GM12878 (cell line): ENCODE measurements at regions not wholly inside any gene's neighbourhood (a gene's known extent, or its start where the extent isn't known, plus 50 kb on each side); places are given as distances from the start of the nearest gene placed in this dataset.
A peak's percentile ranks its signal among the peaks of the same experiment; 100 is the strongest.

Experiments used
- ATAC-seq: fragments of 200-7000 bp; cut with Tn5 transposase; 3 replicates; pipeline ENCODE4 v1.9.1; 2020; ENCODE audit warnings: mild to moderate bottlenecking, moderate library complexity
- BruUV-seq: library from RNA; stranded (reverse); fragments of 400-500 nt; replicated peaks from 2 replicates; lab custom pipeline; 2021; lab: Mats Ljungman, UMichigan
- CTCF ChIA-PET: fragments of 300-600 bp; sonication (Branson Sonifier 250); formaldehyde crosslinking; extraction: SDS; loops from one replicate; lab custom pipeline; 2021; ENCODE audit warnings: inconsistent platforms; lab: Yijun Ruan, JAX
- POLR2A ChIA-PET: fragments of 350-600 bp; formaldehyde crosslinking; extraction: SDS; loops from one replicate; lab custom pipeline; 2021; ENCODE audit warnings: inconsistent platforms; lab: Charles Lee
- RAD21 ChIA-PET: fragments of 300-600 bp; sonication (Branson Sonifier 250); formaldehyde crosslinking; loops from one replicate; lab custom pipeline; 2023; ENCODE audit warnings: antibody characterized with exemption; ENCODE audit not compliant: unreplicated experiment; lab: Charles Lee
- SMC1A ChIA-PET: fragments of 300-600 bp; sonication (Branson Sonifier 250); formaldehyde crosslinking; loops from one replicate; lab custom pipeline; 2023; ENCODE audit not compliant: unreplicated experiment, uncharacterized antibody; lab: Charles Lee
- DNase-seq: peaks from one replicate; pipeline ENCODE4 v3.0.0-alpha.2; 2011; ENCODE audit warnings: low read depth, low spot score
- FAIRE-seq: peaks from 3 replicates; lab custom pipeline; 2011; peaks lifted over from hg19 to GRCh38; lab: Jason Lieb, UNC
- H2AFZ ChIP-seq: 2 replicates; pipeline ENCODE4 v1.6.0; 2011; ENCODE audit warnings: low read depth, low read length, control low read depth; ENCODE audit not compliant: control insufficient read depth
- H3K27ac ChIP-seq: 2 replicates; pipeline ENCODE4 v1.5.1; 2011; ENCODE audit warnings: control low read depth; ENCODE audit not compliant: control insufficient read depth, insufficient read depth
- H3K27me3 ChIP-seq, 2 experiments: replicated peaks in 1 of 2; 2 replicates each; pipeline versions ENCODE4 v1.6.0 to v1.6.1; 2011; ENCODE audit warnings: low read length in 1 of 2; ENCODE audit not compliant: control insufficient read depth in 2 of 2, insufficient read depth in 2 of 2
- H3K36me3 ChIP-seq, 2 experiments: 2 replicates each; pipeline ENCODE4 v1.5.1; 2011; ENCODE audit warnings: low read length in 1 of 2; ENCODE audit not compliant: control insufficient read depth in 2 of 2, insufficient read depth in 2 of 2
- H3K4me1 ChIP-seq: 2 replicates; pipeline ENCODE4 v1.6.1; 2011; ENCODE audit warnings: mild to moderate bottlenecking, low read length, moderate library complexity, mixed read lengths; ENCODE audit not compliant: control insufficient read depth, insufficient read depth
- H3K4me2 ChIP-seq: 2 replicates; pipeline ENCODE4 v1.6.0; 2011; ENCODE audit warnings: control low read depth; ENCODE audit not compliant: control insufficient read depth, insufficient read depth
- H3K4me3 ChIP-seq: fragments of 200-600 bp; sonication (generic); 2 replicates; pipeline ENCODE4 v1.5.1; 2016
- H3K79me2 ChIP-seq: 2 replicates; pipeline ENCODE4 v1.6.0; 2011; ENCODE audit warnings: low read length; ENCODE audit not compliant: control insufficient read depth, insufficient read depth
- H3K9ac ChIP-seq: 2 replicates; pipeline ENCODE4 v1.8.0; 2011; ENCODE audit warnings: low read length, control low read depth, mixed read lengths; ENCODE audit not compliant: control insufficient read depth, insufficient read depth
- H3K9me3 ChIP-seq: replicated peaks from 3 replicates; pipeline ENCODE4 v1.5.1; 2011; ENCODE audit warnings: mild to moderate bottlenecking, low read length; ENCODE audit not compliant: control insufficient read depth, insufficient read depth
- H4K20me1 ChIP-seq: 2 replicates; pipeline ENCODE4 v1.6.0; 2011; ENCODE audit not compliant: control insufficient read depth, insufficient read depth
- BACH1 ChIP-seq: fragments of 450-650 bp; IDR thresholded peaks from 2 replicates; pipeline ENCODE4 v1.6.1; 2017; ENCODE audit warnings: mild to moderate bottlenecking, borderline replicate concordance
- IKZF1 ChIP-seq: fragments of 450-650 bp; conservative IDR thresholded peaks from 2 replicates; pipeline ENCODE4 v1.6.1; 2017; ENCODE audit warnings: antibody characterized with exemption, mild to moderate bottlenecking
- KAT2A ChIP-seq: conservative IDR thresholded peaks from 2 replicates; pipeline ENCODE4 v1.6.1; 2011; ENCODE audit warnings: low read depth, low read length; ENCODE audit not compliant: control insufficient read depth
- MTA2 ChIP-seq: fragments of 450-650 bp; IDR thresholded peaks from 2 replicates; pipeline ENCODE4 v1.6.1; 2016; ENCODE audit warnings: low read depth, mild to moderate bottlenecking, moderate library complexity
- NR2F1 ChIP-seq: fragments of 450-650 bp; conservative IDR thresholded peaks from 2 replicates; pipeline ENCODE4 v1.6.1; 2017; ENCODE audit warnings: mild to moderate bottlenecking
- PAX5 ChIP-seq: IDR thresholded peaks from 2 replicates; pipeline ENCODE4 v1.6.1; 2011; ENCODE audit warnings: low read depth, low read length, borderline replicate concordance
- SIX5 ChIP-seq: IDR thresholded peaks from 2 replicates; pipeline ENCODE4 v1.6.1; 2011; ENCODE audit warnings: mild to moderate bottlenecking, low read depth, low read length, moderate library complexity; ENCODE audit not compliant: severe bottlenecking
- ZBTB40 ChIP-seq: fragments of 450-650 bp; IDR thresholded peaks from 2 replicates; pipeline ENCODE4 v1.6.1; 2016; ENCODE audit warnings: mild to moderate bottlenecking, moderate library complexity, borderline replicate concordance
- ZNF207 ChIP-seq: fragments of 450-650 bp; IDR thresholded peaks from 2 replicates; pipeline ENCODE4 v1.6.1; 2014; ENCODE audit warnings: antibody characterized with exemption, mild to moderate bottlenecking, borderline replicate concordance
- ZNF217 ChIP-seq: fragments of 450-650 bp; IDR thresholded peaks from 2 replicates; pipeline ENCODE4 v1.6.1; 2017; ENCODE audit warnings: antibody characterized with exemption, mild to moderate bottlenecking
- WGBS: methylation state at CpG from one replicate; pipeline ENCODE4 v1.1.6; 2016; ENCODE audit warnings: low lambda C conversion rate; ENCODE audit not compliant: insufficient replicate concordance, insufficient coverage; ENCODE audit errors: missing lambda C conversion rate; 5-methylcytosine and 5-hydroxymethylcytosine counted together
- in situ Hi-C: fragments of 300-500 bp; cut with MboI; formaldehyde crosslinking; loops from 9 replicates; pipeline ENCODE4 v1.14.3; 2018; ENCODE audit warnings: mixed read lengths
- intact Hi-C: fragments of 100-400 bp; cut with micrococcal nuclease; formaldehyde crosslinking; loops from one replicate; pipeline ENCODE4 v1.14.2; 2022; ENCODE audit not compliant: unreplicated experiment

GRCh38 chr5:129177451-129177850 is 82.9 kb downstream of the ISOC1 start:
- ChIA-PET POLR2A (no interaction called here), RAD21 (no interaction called here), CTCF (no interaction called here), SMC1A (no interaction called here)
- no peak overlapping the region for H3K4me2 ChIP-seq
- no peaks in the 10 kb centered on the region for H3K36me3 ChIP-seq
- H3K27me3 ChIP-seq: no peaks in the 10 kb centered on the region
- ATAC-seq (no peak), DNase-seq (no peak), FAIRE-seq (no peak)
- H3K4me1 ChIP-seq: no peaks in the 10 kb centered on the region
- no peak overlapping the region for H3K27ac ChIP-seq
- in situ Hi-C loops (no loop called here), intact Hi-C loops (no loop called here)
- no peaks in the 10 kb centered on the region for H3K9me3 ChIP-seq
- TF ChIP-seq SIX5: no peak
- TF ChIP-seq PAX5: no peak
- no peak for TF ChIP-seq IKZF1
- TF ChIP-seq ZNF217: no peak
- TF ChIP-seq NR2F1: no peak
- no peak for TF ChIP-seq KAT2A
- no peaks in the 10 kb centered on the region for H3K79me2 ChIP-seq
- no peak overlapping the region for H2AFZ ChIP-seq
- no peak overlapping the region for H3K9ac ChIP-seq
- H4K20me1 ChIP-seq: no peaks in the 10 kb centered on the region
- H3K4me3 ChIP-seq: no peak overlapping the region
- no TSS peak for BruUV-seq

DNA sequence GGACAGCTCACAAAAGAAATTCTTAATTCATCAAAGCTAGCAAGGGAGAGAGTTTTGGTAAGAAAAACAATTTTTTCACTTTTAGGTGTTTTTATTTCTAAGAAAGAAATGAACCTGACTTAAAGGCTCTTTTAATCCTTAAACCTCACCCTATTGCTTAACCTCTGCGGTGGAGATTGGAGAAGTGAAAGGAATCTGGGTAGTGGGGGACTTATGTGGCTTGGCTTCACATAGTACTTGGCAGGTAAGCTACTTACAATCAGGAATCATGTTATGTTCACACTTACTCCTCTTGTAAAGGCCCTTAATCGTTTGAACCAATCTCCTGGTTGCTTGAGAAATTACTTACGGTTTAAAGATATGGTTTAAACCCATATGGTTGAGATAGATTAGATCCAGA is 104.8 kb downstream of the ISOC1 start:
- H3K36me3 ChIP-seq: no peaks in the 10 kb centered on the region
- intact Hi-C loops: no loop called here
- TF ChIP-seq MTA2: no peak
- no peak for TF ChIP-seq ZBTB40
- no peak for TF ChIP-seq BACH1
- TF ChIP-seq ZNF207: no peak
- TF ChIP-seq, all 136 proteins: peak for 0
- Histone ChIP-seq H3K4me1 (no peaks in the 10 kb centered on the region), H3K9me3 (no peaks in the 10 kb centered on the region), H3K4me2 (no peak overlapping the region), H3K79me2 (no peaks in the 10 kb centered on the region), H3K27me3 (no peaks in the 10 kb centered on the region), H3K27ac (no peak overlapping the region), H3K9ac (no peak overlapping the region), H2AFZ (no peak overlapping the region), H4K20me1 (no peaks in the 10 kb centered on the region), H3K4me3 (no peak overlapping the region)
- in situ Hi-C loops: no loop called here
- ChIA-PET CTCF (no interaction called here), SMC1A (no interaction called here), POLR2A (no interaction called here), RAD21 (no interaction called here)
- FAIRE-seq (no peak), DNase-seq (no peak), ATAC-seq (peak; percentile 41; the same call in 1 of the 3 replicates)
- WGBS: 8% methylated on average over 3 of the region's 3 CpGs
- BruUV-seq: no TSS peak
